ENCODE measurements at regions not wholly inside any gene's neighbourhood (a gene's known extent, or its start where the extent isn't known, plus 50 kb on each side); places are given as distances from the start of the nearest gene placed in this dataset.

DNA sequence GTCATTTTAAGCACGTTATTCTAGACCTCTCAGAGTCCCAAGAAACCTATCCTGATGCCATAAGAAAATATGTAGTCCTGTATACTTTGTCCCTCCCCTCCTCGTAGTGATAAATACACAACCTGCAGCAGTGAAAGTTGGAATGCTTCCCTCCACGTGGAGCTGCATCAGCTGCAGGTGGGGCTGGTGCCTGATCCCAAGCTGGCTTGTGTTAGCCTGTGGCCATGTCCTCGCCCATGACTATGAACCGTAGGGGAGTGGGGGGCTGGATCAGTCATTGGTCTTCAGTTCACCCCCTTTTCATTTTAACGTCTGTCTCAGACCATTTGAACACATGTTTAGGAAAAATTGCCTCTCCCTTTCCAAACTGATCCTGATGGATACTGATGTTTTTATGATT, 171.4 kb upstream of the HABP2 start:
- H3K27ac ChIP-seq = no peak overlapping the region
- TF ChIP-seq, protein P1, sequence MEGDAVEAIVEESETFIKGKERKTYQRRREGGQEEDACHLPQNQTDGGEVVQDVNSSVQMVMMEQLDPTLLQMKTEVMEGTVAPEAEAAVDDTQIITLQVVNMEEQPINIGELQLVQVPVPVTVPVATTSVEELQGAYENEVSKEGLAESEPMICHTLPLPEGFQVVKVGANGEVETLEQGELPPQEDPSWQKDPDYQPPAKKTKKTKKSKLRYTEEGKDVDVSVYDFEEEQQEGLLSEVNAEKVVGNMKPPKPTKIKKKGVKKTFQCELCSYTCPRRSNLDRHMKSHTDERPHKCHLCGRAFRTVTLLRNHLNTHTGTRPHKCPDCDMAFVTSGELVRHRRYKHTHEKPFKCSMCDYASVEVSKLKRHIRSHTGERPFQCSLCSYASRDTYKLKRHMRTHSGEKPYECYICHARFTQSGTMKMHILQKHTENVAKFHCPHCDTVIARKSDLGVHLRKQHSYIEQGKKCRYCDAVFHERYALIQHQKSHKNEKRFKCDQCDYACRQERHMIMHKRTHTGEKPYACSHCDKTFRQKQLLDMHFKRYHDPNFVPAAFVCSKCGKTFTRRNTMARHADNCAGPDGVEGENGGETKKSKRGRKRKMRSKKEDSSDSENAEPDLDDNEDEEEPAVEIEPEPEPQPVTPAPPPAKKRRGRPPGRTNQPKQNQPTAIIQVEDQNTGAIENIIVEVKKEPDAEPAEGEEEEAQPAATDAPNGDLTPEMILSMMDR (IDR thresholded peaks at IDR 0.05; ENCODE audit: low read depth, low read length) = no peak

DNA sequence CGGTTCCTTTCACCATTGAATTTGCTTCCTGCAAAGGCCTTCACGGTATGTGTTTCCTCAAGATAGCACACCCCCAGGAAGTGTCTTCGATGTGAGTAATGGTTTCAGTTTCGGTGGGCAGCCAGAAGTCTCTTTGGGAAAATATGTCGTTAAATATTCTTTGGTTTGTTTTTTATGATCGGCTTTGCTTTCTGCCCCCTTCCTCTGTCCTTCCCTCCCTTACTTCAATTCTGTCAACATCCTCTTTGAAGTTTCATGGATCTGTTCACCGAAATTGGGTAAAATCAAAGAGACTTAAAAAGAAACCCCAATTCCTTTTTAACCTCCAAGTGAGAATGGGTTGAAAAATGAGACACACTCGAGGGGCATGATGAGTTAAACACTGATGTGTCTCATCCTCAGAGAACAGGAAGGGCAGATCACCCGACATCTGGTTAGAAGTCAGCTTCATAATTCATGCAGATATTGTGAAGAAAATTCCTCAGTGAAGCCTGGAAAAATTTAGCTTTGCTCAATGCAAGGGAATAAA, 170.8 kb upstream of the HABP2 start:
- DNase-seq (ENCODE audit: low read depth in 1 of 2, low spot score in 1 of 2) = peak in 1 of 2 donors; percentile 81
- H3K36me3 ChIP-seq = no peaks in the 10 kb centered on the region
- H3K9me3 ChIP-seq (ENCODE audit: low read depth) = no peaks in the 10 kb centered on the region
- H3K27me3 ChIP-seq = no peaks in the 10 kb centered on the region
- H3K27ac ChIP-seq = no peak overlapping the region
- TF ChIP-seq, protein P1 (IDR thresholded peaks at IDR 0.05; ENCODE audit: low read depth, low read length) = no peak
- H3K4me1 ChIP-seq (ENCODE audit: low read depth) = no peaks in the 10 kb centered on the region
- no peak overlapping the region for H3K4me3 ChIP-seq

More for the DNA sequence above, 171.4 kb upstream of the HABP2 start:
- Histone ChIP-seq H3K9me3 (ENCODE audit: low read depth) (no peaks in the 10 kb centered on the region), H3K4me1 (ENCODE audit: low read depth) (no peaks in the 10 kb centered on the region), H3K27me3 (no peaks in the 10 kb centered on the region), H3K4me3 (no peak overlapping the region), H3K36me3 (no peaks in the 10 kb centered on the region)
- no peak for DNase-seq (ENCODE audit: low read depth in 1 of 2, low spot score in 1 of 2)

DNA sequence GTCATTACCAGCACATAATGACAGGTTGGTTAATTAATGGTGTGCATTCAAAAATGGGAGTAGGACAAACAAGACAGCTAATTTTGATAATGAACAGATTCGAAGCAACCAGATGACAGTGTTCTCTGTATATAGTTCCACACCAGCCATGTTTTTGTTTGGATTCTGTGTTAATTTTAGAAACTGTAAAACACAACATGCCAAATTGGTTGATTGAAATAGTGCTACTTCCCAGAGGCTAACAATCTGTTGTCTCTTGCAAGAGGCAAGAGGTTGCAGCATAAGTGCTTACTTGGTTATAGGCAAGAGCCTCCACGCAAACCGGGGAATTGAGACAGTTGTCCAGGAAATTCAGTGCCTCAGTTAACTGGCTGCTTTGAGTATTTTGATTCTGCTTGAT, 170.2 kb upstream of the HABP2 start:
- Histone ChIP-seq H3K4me1 (ENCODE audit: low read depth) (no peaks in the 10 kb centered on the region), H3K27me3 (no peaks in the 10 kb centered on the region), H3K36me3 (no peaks in the 10 kb centered on the region), H3K4me3 (no peak overlapping the region), H3K27ac (no peak overlapping the region), H3K9me3 (ENCODE audit: low read depth) (no peaks in the 10 kb centered on the region)
- TF ChIP-seq, protein P1 (IDR thresholded peaks at IDR 0.05; ENCODE audit: low read depth, low read length) = no peak
- no peak for DNase-seq (ENCODE audit: low read depth in 1 of 2, low spot score in 1 of 2)

DNA sequence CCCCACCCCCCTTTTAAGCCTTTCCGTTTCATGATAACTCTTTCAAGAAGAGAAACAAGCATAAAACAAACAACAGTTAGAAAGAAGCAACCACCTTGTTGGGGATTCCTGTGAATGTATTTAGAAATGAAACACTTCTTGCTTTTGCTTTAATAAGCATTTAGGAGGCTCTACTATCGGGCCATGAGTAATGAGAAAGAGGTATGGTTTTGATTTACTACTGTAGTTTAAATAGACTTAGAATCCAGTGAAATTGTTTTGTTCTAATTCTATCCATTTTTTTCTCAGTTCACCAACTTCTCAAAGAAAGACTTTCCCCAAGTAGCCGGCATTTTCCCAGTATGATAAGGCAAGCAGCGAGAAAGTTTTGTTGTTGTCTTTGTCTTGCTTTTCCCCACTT, 168.7 kb upstream of the HABP2 start:
- DNase-seq (ENCODE audit: low read depth in 1 of 2, low spot score in 1 of 2) = no peak
- Histone ChIP-seq H3K9me3 (ENCODE audit: low read depth) (no peaks in the 10 kb centered on the region), H3K27me3 (no peaks in the 10 kb centered on the region), H3K36me3 (no peaks in the 10 kb centered on the region), H3K4me3 (no peak overlapping the region), H3K27ac (no peak overlapping the region), H3K4me1 (ENCODE audit: low read depth) (no peaks in the 10 kb centered on the region)
- TF ChIP-seq, protein P1 (IDR thresholded peaks at IDR 0.05; ENCODE audit: low read depth, low read length) = no peak

DNA sequence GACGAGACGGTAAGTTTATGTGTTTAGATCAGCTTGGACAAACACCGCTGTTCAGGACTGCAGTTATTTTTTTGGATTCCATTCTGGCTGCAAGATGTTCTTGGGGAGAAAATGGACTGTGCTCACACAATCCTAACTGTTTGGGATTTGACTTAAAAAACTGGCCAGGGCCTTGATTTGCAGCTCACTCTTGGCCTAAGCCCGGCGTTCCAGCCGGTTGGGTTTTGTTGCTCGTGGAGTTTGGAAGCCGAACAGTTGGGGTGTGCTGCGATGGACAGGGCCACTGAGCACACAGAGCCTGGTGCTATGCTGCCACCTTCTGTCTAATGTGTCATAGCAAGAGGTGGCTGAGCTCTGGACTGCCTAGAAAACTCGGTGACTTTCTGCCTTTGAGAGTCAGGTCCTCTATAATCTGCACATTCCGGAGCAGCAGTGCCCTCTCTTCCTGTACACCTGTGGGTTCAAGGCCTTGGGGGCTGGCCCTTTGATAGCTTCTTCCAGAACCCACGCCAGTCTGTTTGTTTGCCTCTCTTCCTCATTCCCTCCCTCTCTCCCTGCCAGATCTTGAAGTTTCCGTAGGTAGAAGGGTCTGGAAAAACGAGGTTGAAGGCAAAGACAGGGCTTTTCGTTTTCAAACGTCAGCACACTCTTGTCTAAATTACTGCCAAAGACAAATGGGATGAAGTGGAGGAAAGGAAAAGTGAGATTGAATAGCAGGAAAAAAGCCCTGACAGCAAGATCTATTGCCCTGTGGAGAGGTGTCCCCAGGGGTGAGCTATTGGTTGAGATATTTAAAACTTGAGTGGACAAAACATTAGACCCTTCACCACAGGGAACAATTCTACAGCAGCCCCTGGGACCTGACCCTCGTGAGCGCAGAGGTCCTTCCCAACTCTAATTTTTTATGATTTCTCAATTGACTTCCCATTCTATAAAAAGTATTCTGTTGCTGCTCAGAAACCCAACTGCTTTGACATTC, 167.5 kb upstream of the HABP2 start:
- Histone ChIP-seq H3K4me1 (ENCODE audit: low read depth) (no peaks in the 10 kb centered on the region), H3K9me3 (ENCODE audit: low read depth) (no peaks in the 10 kb centered on the region), H3K27ac (no peak overlapping the region), H3K4me3 (no peak overlapping the region), H3K27me3 (no peaks in the 10 kb centered on the region), H3K36me3 (no peaks in the 10 kb centered on the region)
- TF ChIP-seq, protein P1 (IDR thresholded peaks at IDR 0.05; ENCODE audit: low read depth, low read length) = peak; percentile 89
- peak; percentile 91 to 94 for DNase-seq (ENCODE audit: low read depth in 1 of 2, low spot score in 1 of 2)
